Umbilical cord (tissue), 1 donor: ENCODE measurements at regions not wholly inside any gene's neighbourhood (a gene's known extent, or its start where the extent isn't known, plus 50 kb on each side); places are given as distances from the start of the nearest gene placed in this dataset.
"Not testable (repeated sequence)": the region's sequence is repeated elsewhere in the genome, so short reads cannot be mapped to it uniquely, and the experiment has no call there.

Experiments used
- DNase-seq: peaks from one replicate; pipeline ENCODE4 v3.0.0-alpha.2; 2015; ENCODE audit warnings: low spot score

GRCh38 chr2:118469103-118469502 lies 378.3 kb downstream of the EN1 start:
- DNase-seq, result no peak

GRCh38 chr2:118464546-118465265 lies 376.4 kb downstream of the INSIG2 start:
- no peak for DNase-seq

- no peak for DNase-seq
These were observed 375.8 kb downstream of the INSIG2 start for GRCh38 chr2:118464046-118464445.

GRCh38 chr2:118460425-118460824 lies 372.2 kb downstream of the INSIG2 start:
- DNase-seq, result no peak

GRCh38 chr2:118459426-118459825 lies 371.2 kb downstream of the INSIG2 start:
- no peak for DNase-seq

- DNase-seq, result no peak
These were observed 369.7 kb downstream of the INSIG2 start for GRCh38 chr2:118457951-118458350.

- DNase-seq, result no peak
These were observed 361.1 kb downstream of the INSIG2 start for GRCh38 chr2:118449401-118449800.

GRCh38 chr2:118443596-118443995 lies 355.3 kb downstream of the INSIG2 start:
- DNase-seq, result peak; percentile 8

GRCh38 chr2:118442996-118443553 lies 354.8 kb downstream of the INSIG2 start:
- DNase-seq, result no peak

GRCh38 chr2:118442046-118442445 lies 353.8 kb downstream of the INSIG2 start:
- DNase-seq, result no peak

GRCh38 chr2:118440404-118441098 lies 352.3 kb downstream of the INSIG2 start:
- DNase-seq, result no peak

- DNase-seq, result no peak
These were observed 349.2 kb downstream of the INSIG2 start for GRCh38 chr2:118437501-118437900.

- no peak for DNase-seq
These were observed 343.7 kb downstream of the INSIG2 start for GRCh38 chr2:118431997-118432396.

- no peak for DNase-seq
These were observed 343.3 kb downstream of the INSIG2 start for GRCh38 chr2:118431586-118431985.

- DNase-seq, result peak; percentile 12
These were observed 342.9 kb downstream of the INSIG2 start for GRCh38 chr2:118431165-118431517.

- no peak for DNase-seq
These were observed 342.4 kb downstream of the INSIG2 start for GRCh38 chr2:118430510-118431164.

GRCh38 chr2:118425191-118425590 lies 336.9 kb downstream of the INSIG2 start:
- DNase-seq, result no peak

- no peak for DNase-seq
These were observed 335.5 kb downstream of the INSIG2 start for GRCh38 chr2:118423776-118424175.

GRCh38 chr2:118421648-118422047 lies 333.4 kb downstream of the INSIG2 start:
- no peak for DNase-seq

- DNase-seq, result no peak
These were observed 329.3 kb downstream of the INSIG2 start for GRCh38 chr2:118417406-118418120.

GRCh38 chr2:118415186-118415585 lies 326.9 kb downstream of the INSIG2 start:
- not testable (repeated sequence) for DNase-seq
